ENCODE measurements at regions not wholly inside any gene's neighbourhood (a gene's known extent, or its start where the extent isn't known, plus 50 kb on each side); places are given as distances from the start of the nearest gene placed in this dataset.
"Not testable (repeated sequence)": the region's sequence is repeated elsewhere in the genome, so short reads cannot be mapped to it uniquely, and the experiment has no call there.

DNA sequence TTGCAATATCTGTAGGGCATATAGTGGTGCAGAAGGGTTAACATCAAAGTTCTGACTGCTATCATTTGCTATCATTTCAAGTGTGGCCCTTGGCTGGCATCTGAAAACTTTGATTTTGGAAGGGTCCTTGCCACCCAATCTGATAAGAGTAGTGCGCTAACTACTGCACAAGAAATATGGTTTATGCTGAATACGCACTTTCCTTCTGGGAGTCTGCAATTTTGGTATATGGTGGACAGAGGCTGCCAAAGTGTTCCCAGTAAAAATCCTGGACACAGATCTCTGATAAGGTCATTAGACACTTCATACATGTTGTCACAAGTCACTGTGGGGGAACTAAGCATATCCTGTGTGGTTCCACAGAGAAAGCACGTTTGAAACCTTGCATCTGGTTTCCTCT is 461.6 kb upstream of the CDH11 start:
- no peak for DNase-seq

DNA sequence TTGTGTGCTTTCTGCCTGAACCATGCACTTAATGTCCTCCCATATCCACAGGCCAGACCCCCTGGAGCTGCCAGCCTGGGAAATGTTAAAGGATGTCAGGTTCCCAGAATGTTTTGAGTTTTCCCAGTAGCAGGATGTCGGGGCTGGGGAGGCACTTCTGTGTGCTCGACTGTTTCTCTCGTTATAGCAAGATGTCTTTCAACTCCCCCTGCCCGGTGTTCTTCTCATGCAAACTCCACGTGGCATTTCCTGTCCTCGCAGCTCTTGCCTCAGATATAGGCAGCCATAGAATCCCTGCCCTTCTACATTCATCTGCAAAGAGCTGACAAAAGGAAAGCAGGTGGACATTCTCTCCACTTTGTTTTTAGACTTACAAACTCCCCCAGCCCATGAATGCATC is 457.2 kb upstream of the CDH11 start:
- no peak for DNase-seq

DNA sequence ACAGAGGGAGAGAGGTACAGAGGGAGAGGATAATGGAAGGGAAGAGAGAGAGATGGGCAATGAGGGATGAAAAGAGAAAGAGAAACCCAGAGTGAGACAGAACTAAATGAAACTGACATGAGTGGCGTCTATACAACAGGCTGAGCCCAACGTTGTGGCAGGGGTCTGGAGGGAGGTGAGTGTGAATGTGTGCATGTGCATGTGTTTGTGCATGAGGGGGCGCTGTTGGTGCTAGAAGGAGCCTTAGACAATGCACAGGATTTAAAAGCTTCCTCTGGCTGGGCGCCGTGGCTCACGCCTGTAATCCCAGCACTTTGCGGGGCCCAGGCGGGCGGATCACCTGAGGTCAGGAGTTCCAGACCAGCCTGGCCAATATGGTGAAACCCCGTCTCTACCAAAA is 454.8 kb upstream of the CDH11 start:
- peak; percentile 1 for DNase-seq

DNA sequence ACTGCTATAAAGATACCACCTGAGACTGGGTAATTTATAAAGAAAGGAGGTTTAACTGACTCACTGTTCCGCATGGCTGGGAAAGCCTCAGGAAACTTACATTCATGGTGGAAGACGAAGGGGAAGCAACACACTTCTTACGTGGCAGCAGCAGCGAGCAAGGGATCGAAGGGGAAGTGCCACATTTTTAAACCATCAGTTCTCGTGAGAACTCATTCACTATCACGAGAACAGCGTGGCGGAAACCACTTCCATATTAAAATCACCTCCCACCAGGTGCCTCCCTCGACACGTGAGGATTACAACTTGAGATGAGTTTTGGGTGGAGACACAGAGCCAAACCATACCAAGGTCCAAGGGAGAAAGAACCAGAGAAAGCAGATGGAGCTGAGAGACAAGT is 454.3 kb upstream of the CDH11 start:
- no peak for DNase-seq

DNA sequence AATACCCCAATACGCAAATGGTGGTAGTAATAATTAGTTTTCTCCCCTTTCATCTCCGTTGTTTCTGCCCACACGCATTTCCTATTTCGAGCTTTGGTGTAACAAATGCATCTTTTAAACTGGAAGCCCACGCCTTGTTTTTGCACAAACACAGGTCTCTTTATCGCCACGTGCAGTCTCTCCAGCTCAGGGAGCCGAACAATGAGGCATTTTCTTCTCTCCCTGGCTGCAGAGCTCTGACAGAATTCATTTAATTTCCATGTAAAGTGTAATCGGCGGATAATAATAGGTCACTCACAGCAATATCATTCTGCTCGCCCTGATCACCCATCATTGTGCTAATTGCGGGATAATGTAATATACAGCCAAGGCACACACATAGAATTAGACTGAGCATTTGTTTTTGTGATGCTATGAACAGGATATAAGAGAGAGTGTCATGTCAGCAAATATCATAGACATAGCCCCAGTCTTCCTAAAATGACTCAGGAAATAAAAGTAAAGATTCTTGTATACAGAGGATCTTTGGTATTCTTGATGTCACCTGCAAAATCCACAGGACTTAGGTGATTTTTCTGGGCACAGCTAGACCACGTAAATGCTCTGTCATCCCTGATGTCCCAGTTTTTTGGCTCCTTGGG is 452.6 kb upstream of the CDH11 start:
- no peak for DNase-seq

DNA sequence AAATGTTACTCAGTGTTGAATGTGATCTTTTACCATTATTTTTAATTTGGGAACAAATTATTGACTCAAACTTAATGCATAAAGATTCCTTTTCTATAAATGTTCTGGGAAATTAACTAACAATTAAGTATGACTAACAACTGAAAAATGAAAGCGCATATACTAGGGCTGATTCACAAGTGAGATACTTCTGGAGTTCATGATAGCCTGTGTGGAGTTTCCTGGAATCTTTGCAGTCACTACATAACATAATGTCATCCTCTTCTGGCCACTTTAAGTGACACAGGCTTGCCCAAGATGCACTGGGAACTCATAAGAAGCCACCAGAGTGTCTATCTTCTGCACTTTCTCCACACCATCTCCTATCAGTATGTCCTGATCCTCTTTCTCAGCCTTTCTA is 450.3 kb upstream of the CDH11 start:
- no peak for DNase-seq

DNA sequence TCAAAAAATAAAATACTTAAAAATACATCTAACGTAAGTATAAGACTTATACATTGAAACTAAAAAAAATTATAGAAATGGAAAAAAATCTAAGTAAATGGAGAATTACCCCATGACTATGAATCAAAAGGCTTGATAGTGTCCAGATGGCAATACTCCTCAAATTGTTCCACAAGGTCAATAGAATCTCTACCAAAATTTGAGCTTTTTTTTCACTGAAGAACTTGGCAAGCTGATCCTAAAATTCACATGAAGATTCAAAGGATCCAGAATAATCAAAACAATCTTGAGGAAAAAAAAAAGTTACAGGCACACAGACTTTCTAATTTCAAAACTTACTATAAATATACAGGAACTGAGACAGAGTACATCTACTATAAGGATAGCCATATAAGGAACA is 448.4 kb upstream of the CDH11 start:
- DNase-seq: no peak

DNA sequence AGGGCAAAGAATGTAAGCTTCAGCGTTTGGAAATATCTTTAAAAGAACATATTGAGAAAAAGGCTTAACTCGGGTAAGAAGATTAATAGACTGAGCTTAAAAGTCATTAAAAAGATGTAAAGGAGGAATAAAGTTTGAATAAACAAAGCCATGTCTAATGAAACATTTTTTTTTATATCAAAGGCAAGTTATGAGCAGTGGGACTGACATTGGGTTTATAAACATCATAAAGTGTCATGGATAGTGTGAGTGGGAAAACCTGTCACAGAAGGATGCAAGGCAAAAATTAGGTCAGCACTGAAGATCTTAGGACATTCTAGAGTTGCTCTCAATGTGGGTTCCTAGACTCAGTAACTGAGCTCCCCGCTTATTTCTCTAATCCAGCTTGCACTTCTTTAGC is 438.0 kb upstream of the CDH11 start:
- no peak for DNase-seq

DNA sequence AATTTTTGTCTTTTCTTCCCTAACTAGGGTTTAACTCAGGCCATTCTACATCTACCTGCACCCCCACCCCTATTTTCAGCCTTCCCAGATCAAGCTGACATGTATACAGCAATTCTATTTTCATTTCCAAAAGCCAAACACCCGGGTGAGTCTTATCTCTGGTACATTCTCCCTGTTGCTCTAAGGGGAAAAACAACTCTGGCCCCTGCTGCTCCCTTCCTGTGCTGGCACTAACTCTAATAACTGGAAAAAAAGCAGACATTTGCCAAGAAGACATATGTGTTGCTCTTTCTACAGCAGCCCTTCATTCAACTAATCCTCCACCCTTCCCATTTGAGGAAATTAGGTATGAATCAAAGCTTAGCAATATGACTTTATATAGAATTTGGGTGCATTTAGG is 427.8 kb upstream of the CDH11 start:
- not testable (repeated sequence) for DNase-seq

DNA sequence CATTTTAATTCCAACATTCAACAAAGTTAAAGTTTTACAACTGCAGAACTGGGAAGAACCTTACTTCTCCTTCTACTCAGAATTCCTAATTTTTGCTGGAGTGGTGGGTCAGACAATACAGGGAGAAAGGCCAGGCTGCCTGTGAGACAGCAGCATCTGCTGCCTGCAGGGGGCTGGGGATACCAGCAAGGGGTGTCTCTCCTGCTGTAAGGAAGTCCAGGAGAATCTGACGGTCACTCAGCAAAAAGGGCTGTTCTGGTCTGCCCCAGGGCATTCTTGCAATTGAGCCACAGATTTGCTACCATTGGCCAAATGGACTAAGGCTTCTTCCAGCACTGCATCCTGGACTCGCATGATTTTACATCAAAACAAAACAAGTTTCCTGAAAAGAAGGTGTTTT is 426.6 kb upstream of the CDH11 start:
- DNase-seq: no peak

DNA sequence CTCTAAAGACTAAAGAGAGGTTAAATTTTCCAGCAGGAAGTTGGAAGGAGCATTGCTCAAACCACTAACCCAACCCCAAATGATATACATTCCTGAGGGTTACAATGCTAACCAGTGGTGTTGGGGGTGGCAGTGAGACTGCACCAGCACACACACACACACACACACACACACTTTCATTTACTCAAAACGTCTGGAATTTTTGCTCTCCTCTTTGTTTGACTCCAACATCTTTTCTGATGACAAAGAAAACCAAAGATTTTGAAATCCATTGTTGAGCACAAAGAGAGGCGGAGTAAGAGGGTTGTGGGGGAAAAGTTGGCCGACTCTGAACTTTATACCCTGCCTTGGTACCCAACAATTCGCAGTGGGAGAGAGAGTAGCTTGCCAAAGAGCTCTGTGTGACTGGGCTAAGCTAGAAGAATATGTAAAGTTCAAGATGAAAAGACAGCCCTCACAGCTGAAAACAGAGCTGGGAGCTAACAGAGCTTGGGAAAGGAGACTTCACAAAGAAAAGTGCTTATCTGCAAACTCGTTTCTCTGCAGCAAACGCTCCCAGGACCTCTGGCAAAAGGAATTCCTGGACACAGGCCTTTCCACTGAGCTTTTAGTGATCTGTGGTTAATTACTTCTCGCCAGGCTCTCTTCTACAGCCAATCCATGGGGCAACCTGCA is 426.0 kb upstream of the CDH11 start:
- no peak for DNase-seq

DNA sequence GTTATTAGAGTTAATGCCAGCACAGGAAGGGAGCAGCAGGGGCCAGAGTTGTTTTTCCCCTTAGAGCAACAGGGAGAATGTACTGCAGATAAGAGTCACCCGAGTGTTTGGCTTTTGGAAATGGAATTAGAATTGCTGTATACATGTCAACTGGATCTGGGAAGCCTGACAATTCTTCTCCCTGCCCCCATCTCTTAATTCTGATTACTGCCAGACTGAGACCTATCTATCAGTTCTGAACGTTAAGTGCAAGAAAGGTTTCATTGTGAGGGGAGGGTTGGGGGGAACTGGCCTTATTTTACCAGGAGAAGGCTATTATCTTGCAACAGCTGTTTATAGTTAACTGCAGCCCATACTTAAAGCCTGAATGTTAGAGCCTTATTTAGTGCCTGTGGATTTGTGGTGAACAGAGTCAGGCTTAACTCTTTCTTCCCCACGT is 424.5 kb upstream of the CDH11 start:
- DNase-seq: no peak

DNA sequence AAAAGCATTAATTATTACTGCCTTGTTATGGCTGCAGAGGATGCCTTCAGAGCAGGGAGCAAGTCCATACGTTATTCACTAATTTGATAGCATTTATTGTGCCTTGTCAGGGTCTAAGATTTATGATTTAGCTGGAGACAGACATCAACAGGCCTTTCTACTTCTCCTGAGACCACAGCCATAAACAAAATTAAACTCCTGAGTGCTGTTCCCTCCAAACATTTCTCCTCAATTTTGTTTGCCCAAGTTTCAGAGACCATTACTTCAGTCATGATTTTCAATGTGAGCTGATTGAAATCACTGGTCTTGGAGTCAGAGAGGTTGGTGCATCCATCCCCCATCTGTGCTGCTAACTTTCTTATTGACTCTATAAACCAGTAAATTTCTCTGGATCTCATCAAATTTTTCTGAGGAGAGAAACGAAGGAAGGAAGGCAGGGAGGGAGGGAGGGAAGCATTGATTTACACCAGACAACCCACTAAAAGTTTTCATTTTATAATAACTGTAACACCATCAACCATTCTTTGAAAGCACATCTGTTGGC is 423.6 kb upstream of the CDH11 start:
- DNase-seq: no peak

DNA sequence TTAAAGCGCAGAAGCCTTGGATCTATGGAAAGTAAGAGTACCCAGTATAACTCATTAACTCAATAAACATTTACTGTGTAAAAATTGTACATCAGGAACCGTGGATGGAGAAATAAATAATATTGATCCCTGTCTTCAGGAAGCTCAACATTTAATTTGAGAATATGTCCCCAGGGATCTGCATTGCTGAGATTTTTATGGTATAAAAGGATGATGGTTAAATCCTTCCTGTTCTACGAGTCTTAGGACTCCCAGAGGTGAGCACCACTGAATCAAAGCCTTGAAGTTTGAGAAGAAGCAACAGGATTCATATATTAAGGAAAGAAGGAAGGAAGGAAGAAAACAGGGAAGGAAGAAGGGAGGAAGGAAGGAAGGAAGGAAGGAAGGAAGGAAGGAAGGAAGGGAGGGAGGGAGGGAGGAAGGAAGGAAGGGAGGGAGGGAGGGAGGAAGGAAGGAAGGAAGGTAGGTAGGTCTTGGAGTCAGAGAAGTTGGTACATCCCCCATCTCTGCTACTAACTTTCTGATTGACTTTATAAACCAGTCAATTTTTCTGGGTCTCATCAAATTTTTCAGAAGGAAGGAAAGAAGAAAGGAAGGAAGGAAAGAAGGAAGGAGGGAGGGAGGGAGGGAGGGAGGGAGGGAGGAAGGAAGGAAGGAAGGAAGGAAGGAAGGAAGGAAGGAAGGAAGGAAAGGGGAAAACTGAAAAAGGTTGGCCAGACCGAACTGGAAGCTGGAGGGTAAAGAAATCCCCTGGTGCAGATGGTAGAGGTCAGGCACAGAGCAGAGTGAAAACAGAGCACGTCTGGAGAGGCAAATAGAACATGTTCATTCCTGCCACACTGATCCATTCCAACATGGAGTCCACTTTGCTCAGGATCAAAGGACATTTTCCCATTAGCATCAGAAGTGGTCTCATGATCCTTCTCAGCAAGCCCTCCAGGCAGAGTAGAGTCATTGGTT is 422.2 kb upstream of the CDH11 start:
- no peak for DNase-seq

DNA sequence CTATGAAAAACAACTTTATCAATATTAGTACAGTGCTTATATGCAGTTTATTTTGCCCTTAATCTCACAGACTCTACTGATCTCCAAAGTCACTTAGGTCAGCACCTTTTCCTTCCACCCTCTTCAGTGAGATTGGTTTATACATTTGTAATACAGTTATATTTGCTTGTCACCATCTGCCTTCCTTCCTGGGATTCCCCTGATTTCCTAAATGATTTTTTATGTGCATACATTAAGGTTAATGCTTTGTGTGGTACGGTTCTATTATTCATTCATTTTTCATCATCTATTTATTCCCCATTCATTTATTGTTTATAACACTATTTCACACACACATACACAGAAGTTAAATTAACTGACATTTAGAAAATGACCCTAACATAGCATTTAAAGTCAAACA is 419.8 kb upstream of the CDH11 start:
- no peak for DNase-seq

DNA sequence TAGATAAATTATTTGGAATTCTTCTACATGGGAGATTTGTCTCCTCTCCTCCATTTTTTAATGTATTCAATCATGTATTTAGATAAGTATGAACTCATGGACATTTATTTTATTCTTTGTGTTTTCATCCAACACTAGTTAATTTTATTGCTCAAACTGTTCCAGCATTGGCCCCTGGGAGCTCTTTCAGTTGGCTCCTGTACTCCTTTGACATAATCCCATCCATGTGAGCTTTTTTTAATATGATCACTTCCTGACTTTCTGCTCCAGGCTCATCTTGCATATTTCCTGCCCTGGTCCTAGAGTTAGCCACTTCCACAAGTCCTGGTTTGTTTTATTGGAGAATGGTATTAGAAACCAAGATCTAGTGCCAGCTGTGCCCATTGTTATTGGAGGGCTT is 419.0 kb upstream of the CDH11 start:
- no peak for DNase-seq

DNA sequence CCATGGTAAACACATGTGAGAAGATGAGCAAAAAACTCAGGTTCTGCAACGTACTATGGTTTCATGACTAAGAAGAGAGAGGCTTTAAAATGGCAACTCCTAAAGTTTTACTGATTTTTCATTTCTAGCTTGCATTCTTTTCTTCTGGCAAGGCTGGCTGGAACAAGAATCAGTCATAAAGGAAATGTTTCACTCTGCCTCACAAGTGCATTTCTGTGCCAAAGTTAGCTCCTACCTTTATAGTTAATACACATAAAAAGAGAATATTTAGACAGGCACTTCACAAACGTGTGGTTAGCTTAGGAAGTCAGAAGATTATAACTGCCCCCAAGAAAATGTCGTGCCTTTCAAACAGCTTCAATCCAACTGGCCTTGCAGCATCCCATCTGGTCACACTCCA is 417.1 kb upstream of the CDH11 start:
- DNase-seq: no peak

DNA sequence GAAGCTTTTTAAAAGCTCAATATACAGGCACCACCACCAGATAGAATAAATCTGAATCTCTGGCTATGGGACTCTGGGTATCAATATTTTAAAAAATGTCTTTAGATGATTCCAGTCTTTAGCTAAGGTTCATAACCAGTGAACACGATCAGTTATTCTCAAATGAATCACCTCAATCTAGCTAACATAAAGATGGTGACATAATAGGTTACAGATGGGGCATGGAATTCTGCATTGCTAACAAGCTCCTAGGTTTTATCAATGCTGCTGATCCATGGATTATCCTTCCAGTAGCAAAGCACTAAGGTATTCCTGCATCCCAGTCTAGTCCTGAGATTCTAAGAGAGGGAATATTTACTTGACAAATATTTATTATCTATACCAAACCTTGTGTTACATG is 415.5 kb upstream of the CDH11 start:
- no peak for DNase-seq

DNA sequence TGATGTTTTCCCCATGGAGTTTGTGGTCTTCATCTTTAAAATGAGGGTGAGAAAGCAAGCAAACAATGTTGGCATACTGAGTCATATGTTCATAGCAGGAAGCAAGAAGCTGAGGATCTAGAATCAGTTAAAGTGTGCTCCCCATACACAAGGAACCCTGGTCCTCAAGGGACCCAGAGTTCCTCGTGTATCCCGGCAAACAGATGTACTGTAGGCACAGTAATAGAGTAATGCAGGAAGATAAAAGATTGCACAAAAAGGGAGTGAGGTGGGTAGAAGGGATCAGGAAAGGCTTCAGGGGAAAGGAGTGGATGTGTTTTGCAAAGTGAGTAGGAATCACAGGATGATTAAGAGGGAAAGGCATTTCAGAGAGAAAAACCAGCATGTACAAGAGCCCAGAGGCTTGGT is 412.3 kb upstream of the CDH11 start:
- DNase-seq: no peak

DNA sequence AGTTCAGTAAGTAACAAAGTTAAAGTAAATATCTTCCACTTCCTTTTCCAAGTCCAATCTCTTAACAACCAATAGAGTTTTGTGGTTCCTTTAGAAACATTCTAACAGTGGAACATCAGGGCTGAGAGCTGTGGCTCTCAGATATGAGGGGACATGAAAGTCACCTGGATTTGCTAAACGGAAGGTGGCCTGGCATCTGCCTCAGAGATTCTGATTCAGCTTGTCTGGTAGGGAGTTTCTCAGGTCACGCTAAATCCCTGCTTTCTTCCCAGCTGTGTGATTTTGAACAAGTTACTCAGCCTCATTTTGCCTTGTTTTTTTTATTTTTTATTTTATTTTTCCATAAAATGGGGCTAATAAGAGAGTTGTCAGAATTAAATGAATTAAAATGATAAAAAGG is 411.0 kb upstream of the CDH11 start:
- DNase-seq: no peak

DNA sequence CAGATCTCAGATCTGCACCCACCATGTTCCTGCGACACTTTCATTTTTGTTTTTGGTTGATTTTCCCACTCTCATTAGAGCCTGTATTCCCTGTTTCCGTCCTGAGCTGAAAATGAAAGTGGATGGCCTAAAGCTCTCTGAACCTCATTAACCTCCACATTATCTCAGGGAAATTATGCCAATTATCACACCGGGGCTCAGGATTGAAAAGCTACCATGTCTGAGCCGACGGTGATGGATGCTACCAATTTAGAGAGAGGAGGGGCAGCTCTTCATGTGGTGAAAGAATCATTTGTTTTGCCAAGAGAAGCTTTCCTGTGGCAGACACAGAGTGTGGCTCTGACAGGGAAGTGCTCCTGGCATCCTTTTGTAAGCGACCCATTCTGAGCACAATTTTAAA is 410.4 kb upstream of the CDH11 start:
- no peak for DNase-seq

DNA sequence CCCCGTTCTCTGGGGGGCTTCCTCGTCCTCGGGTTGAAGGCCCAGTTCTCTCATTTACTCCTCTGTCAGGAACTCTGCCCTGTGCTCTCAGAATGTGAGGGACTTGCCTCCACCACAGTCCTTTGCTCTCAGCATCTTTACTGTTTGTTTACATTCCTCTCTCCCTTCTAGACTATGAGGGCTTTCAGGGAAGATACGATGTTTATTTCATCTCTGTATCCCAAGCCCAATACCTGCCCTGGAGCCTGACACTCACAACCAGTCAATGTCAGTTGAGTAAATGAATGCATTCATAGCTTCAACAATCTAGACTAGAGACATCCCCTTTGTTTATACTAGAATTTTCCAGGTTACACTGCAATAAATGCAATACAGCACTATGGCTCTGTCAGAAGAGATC is 409.6 kb upstream of the CDH11 start:
- DNase-seq: no peak

DNA sequence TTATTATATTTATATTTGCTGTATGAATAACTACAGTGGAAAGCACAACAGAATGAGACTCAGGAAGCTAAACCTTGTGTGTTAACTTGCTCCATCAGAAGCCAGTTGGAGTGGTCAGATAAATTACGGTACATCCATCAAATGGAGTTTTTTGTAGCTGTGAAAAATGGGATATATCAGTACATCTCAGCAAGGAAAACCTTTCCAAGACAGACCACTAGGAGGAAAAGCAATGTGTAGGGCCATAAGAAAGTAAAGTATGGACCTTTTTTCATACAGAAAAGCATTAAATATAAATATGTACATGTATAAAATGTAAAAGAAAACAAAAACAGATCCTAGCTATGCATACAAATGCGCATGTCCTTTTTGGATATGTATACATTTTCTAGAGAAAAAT is 403.8 kb upstream of the CDH11 start:
- DNase-seq: no peak

DNA sequence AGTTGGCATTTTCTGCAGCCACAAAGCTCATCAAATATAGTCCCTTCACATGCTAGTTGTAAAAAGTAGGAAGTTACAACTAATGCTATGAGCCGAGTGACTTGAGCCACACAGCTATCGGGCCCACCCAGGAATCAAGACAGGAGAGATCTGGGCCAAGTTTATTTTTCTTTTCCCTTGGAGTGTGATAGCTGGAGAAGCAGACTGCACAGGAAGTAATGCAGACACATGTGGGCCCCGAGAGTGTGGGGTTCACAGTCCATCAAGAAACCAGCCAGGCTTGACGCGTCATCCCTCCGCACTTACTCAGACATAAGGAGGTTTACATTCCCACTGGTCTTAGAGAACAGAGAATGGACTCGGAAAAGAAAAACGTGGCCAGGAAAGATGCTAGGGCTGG is 403.1 kb upstream of the CDH11 start:
- DNase-seq: no peak
